Mammary epithelial cell (primary cell): ENCODE measurements at regions not wholly inside any gene's neighbourhood (a gene's known extent, or its start where the extent isn't known, plus 50 kb on each side); places are given as distances from the start of the nearest gene placed in this dataset.

Experiments used
- CTCF ChIP-seq, 2 donors: IDR thresholded peaks in 1 of 2; conservative IDR thresholded peaks in 1 of 2; 2 replicates each; pipeline ENCODE4 v1.5.1; 2011 to 2012; ENCODE audit warnings: inconsistent platforms in 2 of 2, low read length in 2 of 2, mild to moderate bottlenecking in 2 of 2, control low read depth in 1 of 2, low read depth in 1 of 2; ENCODE audit not compliant: insufficient read depth in 1 of 2; ENCODE audit errors: extremely low read depth in 1 of 2
- EZH2 ChIP-seq: IDR thresholded peaks from 2 replicates; pipeline ENCODE4 v1.6.1; 2012; ENCODE audit warnings: low read length, inconsistent platforms, borderline replicate concordance

- TF ChIP-seq CTCF (conservative IDR thresholded peaks at IDR 0.05 in 1 of 2, IDR thresholded peaks at IDR 0.05 in 1 of 2; ENCODE audit: extremely low read depth in 1 of 2, insufficient read depth in 1 of 2, low read depth in 1 of 2, low read length in 2 of 2) (no peak), EZH2 (no peak)
These were observed 714.9 kb downstream of the MATN1 start for GRCh38 chr1:30008372-30008997.
